H1 (cell line): ENCODE measurements at regions not wholly inside any gene's neighbourhood (a gene's known extent, or its start where the extent isn't known, plus 50 kb on each side); places are given as distances from the start of the nearest gene placed in this dataset.

Source experiments
- CTCF ChIA-PET: fragments of 300-600 bp; sonication (Branson Sonifier 250); formaldehyde crosslinking; loops from one replicate; lab custom pipeline; 2021; ENCODE audit not compliant: partially characterized antibody; lab: Charles Lee
- POLR2A ChIA-PET: fragments of 300-600 bp; sonication (Branson Sonifier 250); formaldehyde crosslinking; loops from one replicate; lab custom pipeline; 2021; ENCODE audit warnings: inconsistent platforms; ENCODE audit not compliant: partially characterized antibody; lab: Charles Lee
- DNase-seq, 2 experiments: peaks; one replicate each; pipeline versions ENCODE4 v3.0.0 to v3.0.0-alpha.2; 2010 to 2022; ENCODE audit warnings: low spot score in 2 of 2, low read depth in 1 of 2, mixed read lengths in 1 of 2
- FAIRE-seq: peaks from 2 replicates; lab custom pipeline; 2011; peaks lifted over from hg19 to GRCh38; lab: Jason Lieb, UNC
- H2AFZ ChIP-seq: 2 replicates; pipeline ENCODE4 v1.8.1; 2012; ENCODE audit warnings: low read length, inconsistent platforms
- H2AK5ac ChIP-seq: 2 replicates; pipeline ENCODE4 v1.6.1; 2013; ENCODE audit warnings: low read depth, low read length
- H2BK120ac ChIP-seq: replicated peaks from 2 replicates; pipeline ENCODE3; 2013; ENCODE audit warnings: low read depth, low read length, inconsistent platforms
- H2BK12ac ChIP-seq: 2 replicates; pipeline ENCODE4 v1.6.1; 2013; ENCODE audit warnings: low read depth, low read length
- H2BK15ac ChIP-seq: 2 replicates; pipeline ENCODE4 v1.6.1; 2013; ENCODE audit warnings: low read length
- H2BK20ac ChIP-seq: 2 replicates; pipeline ENCODE4 v1.6.1; 2013; ENCODE audit warnings: low read length
- H2BK5ac ChIP-seq: 2 replicates; pipeline ENCODE4 v1.6.1; 2013; ENCODE audit warnings: low read depth, low read length
- H3K14ac ChIP-seq: 2 replicates; pipeline ENCODE4 v1.6.1; 2013; ENCODE audit warnings: inconsistent platforms; ENCODE audit not compliant: insufficient read length
- H3K18ac ChIP-seq: 2 replicates; pipeline ENCODE4 v1.6.1; 2013; ENCODE audit warnings: low read length; ENCODE audit errors: extremely low read depth
- H3K23ac ChIP-seq: 2 replicates; pipeline ENCODE4 v1.6.1; 2013; ENCODE audit warnings: inconsistent platforms; ENCODE audit not compliant: insufficient read length
- H3K23me2 ChIP-seq: 2 replicates; pipeline ENCODE4 v1.6.1; 2013; ENCODE audit warnings: low read depth, low read length
- H3K27ac ChIP-seq: 2 replicates; pipeline ENCODE4 v1.6.1; 2011; ENCODE audit warnings: low read depth, low read length, inconsistent platforms
- H3K27me3 ChIP-seq, 4 experiments: replicated peaks in 1 of 4; 1 replicate in 1 of 4; 2 replicates in 3 of 4; pipeline versions ENCODE4 v1.6.1 to v1.8.1; 2011 to 2013; ENCODE audit warnings: low read length in 3 of 4, mild to moderate bottlenecking in 3 of 4, inconsistent platforms in 2 of 4, mixed read lengths in 2 of 4, moderate library complexity in 1 of 4; ENCODE audit not compliant: control insufficient read depth in 3 of 4, insufficient read depth in 3 of 4; ENCODE audit errors: extremely low read depth in 1 of 4
- H3K36me3 ChIP-seq, 4 experiments: 2 replicates each; pipeline versions ENCODE4 v1.6.1 to v1.8.1; 2011 to 2013; ENCODE audit warnings: mild to moderate bottlenecking in 4 of 4, low read length in 3 of 4, moderate library complexity in 2 of 4, control low read depth in 1 of 4, inconsistent platforms in 1 of 4; ENCODE audit not compliant: insufficient read depth in 4 of 4, control insufficient read depth in 2 of 4
- H3K4ac ChIP-seq: replicated peaks from 2 replicates; pipeline ENCODE3; 2013; ENCODE audit warnings: low read length, low read depth, mixed read lengths, inconsistent platforms; ENCODE audit not compliant: insufficient read length
- H3K4me1 ChIP-seq, 4 experiments: replicated peaks in 1 of 4; 1 replicate in 1 of 4; 2 replicates in 3 of 4; pipeline versions ENCODE4 v1.6.1 to v1.8.1; 2011 to 2013; ENCODE audit warnings: low read length in 3 of 4, inconsistent platforms in 2 of 4, mixed read lengths in 1 of 4; ENCODE audit not compliant: insufficient read depth in 4 of 4, control insufficient read depth in 3 of 4
- H3K4me2 ChIP-seq, 2 experiments: 2 replicates each; pipeline versions ENCODE4 v1.6.1 to v1.8.1; 2011 to 2013; ENCODE audit warnings: low read depth in 2 of 2, low read length in 2 of 2, control low read depth in 1 of 2, inconsistent platforms in 1 of 2, mild to moderate bottlenecking in 1 of 2; ENCODE audit not compliant: insufficient read depth in 1 of 2
- H3K4me3 ChIP-seq, 4 experiments: fragments of 200-600, 300-600 bp in 1 of 4; sonication (generic), shearing (Covaris generic), sonication (Bioruptor Twin) in 1 of 4; 2 replicates each; pipeline versions ENCODE4 v1.5.1 to v1.8.1; 2011 to 2016; ENCODE audit warnings: low read length in 4 of 4, low read depth in 3 of 4, control low read depth in 2 of 4, inconsistent platforms in 2 of 4, mild to moderate bottlenecking in 2 of 4, mixed read lengths in 1 of 4, moderate library complexity in 1 of 4; ENCODE audit not compliant: insufficient read depth in 2 of 4; ENCODE audit errors: extremely low read depth in 1 of 4
- H3K56ac ChIP-seq: replicated peaks from 2 replicates; pipeline ENCODE3; 2013; ENCODE audit warnings: low read depth, mild to moderate bottlenecking, mixed read lengths, low read length, inconsistent platforms; ENCODE audit not compliant: insufficient read length
- H3K79me1 ChIP-seq: 2 replicates; pipeline ENCODE4 v1.6.1; 2013; ENCODE audit warnings: low read depth, low read length, control low read depth
- H3K79me2 ChIP-seq, 2 experiments: 2 replicates each; pipeline versions ENCODE4 v1.6.1 to v1.8.1; 2012 to 2013; ENCODE audit warnings: low read length in 2 of 2, mild to moderate bottlenecking in 2 of 2, inconsistent platforms in 1 of 2; ENCODE audit not compliant: insufficient read depth in 2 of 2, control insufficient read depth in 1 of 2
- H3K9ac ChIP-seq, 4 experiments: replicated peaks in 1 of 4; 1 replicate in 1 of 4; 2 replicates in 3 of 4; pipeline versions ENCODE4 v1.6.1 to v1.8.1; 2011 to 2013; ENCODE audit warnings: low read depth in 3 of 4, low read length in 3 of 4, control low read depth in 2 of 4, mild to moderate bottlenecking in 2 of 4, moderate library complexity in 2 of 4, inconsistent platforms in 1 of 4; ENCODE audit errors: extremely low read depth in 1 of 4
- H3K9me3 ChIP-seq, 2 experiments: 2 replicates each; pipeline versions ENCODE4 v1.6.1 to v1.8.1; 2012 to 2013; ENCODE audit warnings: mild to moderate bottlenecking in 2 of 2, moderate library complexity in 2 of 2, control low read depth in 1 of 2, inconsistent platforms in 1 of 2, low read depth in 1 of 2, low read length in 1 of 2, mixed read lengths in 1 of 2; ENCODE audit not compliant: insufficient read depth in 2 of 2
- H4K20me1 ChIP-seq, 2 experiments: replicated peaks in 1 of 2; 2 replicates each; pipeline versions ENCODE3 to v1.8.1; 2011 to 2013; ENCODE audit warnings: inconsistent platforms in 2 of 2, low read length in 2 of 2, mild to moderate bottlenecking in 1 of 2; ENCODE audit not compliant: insufficient read depth in 2 of 2, control insufficient read depth in 1 of 2
- H4K5ac ChIP-seq: 2 replicates; pipeline ENCODE4 v1.6.1; 2013; ENCODE audit warnings: low read length, low read depth, mixed read lengths, inconsistent platforms; ENCODE audit not compliant: insufficient read length
- H4K8ac ChIP-seq: 2 replicates; pipeline ENCODE4 v1.8.0; 2013; ENCODE audit warnings: mild to moderate bottlenecking, moderate library complexity, low read length, inconsistent platforms; ENCODE audit not compliant: insufficient read depth; ENCODE audit errors: extremely low read depth
- H4K91ac ChIP-seq: replicated peaks from 2 replicates; pipeline ENCODE3; 2013; ENCODE audit warnings: low read length, mixed read lengths, inconsistent platforms; ENCODE audit not compliant: insufficient read length
- JUN ChIP-seq: IDR thresholded peaks from 2 replicates; pipeline ENCODE4 v1.6.1; 2011; ENCODE audit warnings: low read depth, mild to moderate bottlenecking, improper control_type of control experiment, low read length
- RAD21 ChIP-seq, 2 experiments: IDR thresholded peaks in 1 of 2; conservative IDR thresholded peaks in 1 of 2; 2 replicates each; pipeline ENCODE4 v1.6.1; 2011; ENCODE audit warnings: low read depth in 2 of 2, low read length in 2 of 2, improper control_type of control experiment in 1 of 2, inconsistent platforms in 1 of 2, mild to moderate bottlenecking in 1 of 2, moderate library complexity in 1 of 2
- RXRA ChIP-seq: IDR thresholded peaks from 2 replicates; pipeline ENCODE4 v1.6.1; 2011; ENCODE audit warnings: low read depth, mild to moderate bottlenecking, low read length, moderate library complexity; ENCODE audit not compliant: insufficient read depth
- SUZ12 ChIP-seq: fragments of 200-600 bp; sonication (generic); IDR thresholded peaks from 2 replicates; pipeline ENCODE4 v1.6.1; 2012; ENCODE audit warnings: mild to moderate bottlenecking, inconsistent platforms, low read length, moderate library complexity, mixed read lengths
- WGBS, 2 experiments: shearing (Covaris generic) in 1 of 2; methylation state at CpG; one replicate each; pipeline versions ENCODE4 v1.1.6 to v1.1.7; 2013 to 2015; ENCODE audit warnings: low lambda C conversion rate in 2 of 2, mixed read lengths in 2 of 2, inconsistent platforms in 1 of 2, low coverage in 1 of 2, missing lambda C conversion rate in 1 of 2; ENCODE audit not compliant: insufficient replicate concordance in 2 of 2, insufficient coverage in 1 of 2, insufficient read length in 1 of 2; ENCODE audit errors: extremely low coverage in 1 of 2, missing lambda C conversion rate in 1 of 2; 5-methylcytosine and 5-hydroxymethylcytosine counted together
- TF ChIP-seq, protein P1 (sequence below), 3 experiments: IDR thresholded peaks; 1 replicate in 2 of 3; 2 replicates in 1 of 3; pipeline versions ENCODE4 v1.5.1 to v1.6.1; 2011; ENCODE audit warnings: low read length in 3 of 3, mild to moderate bottlenecking in 3 of 3, inconsistent platforms in 2 of 3, low read depth in 1 of 3, moderate library complexity in 1 of 3; ENCODE audit not compliant: insufficient read depth in 1 of 3; ENCODE audit errors: control extremely low read depth in 1 of 3

- peaks cover 15 to 19% of the 10 kb centered on the region in 2 experiments for H3K9me3 ChIP-seq
- no peak overlapping the region for H3K4ac ChIP-seq
- H2BK15ac ChIP-seq: no peak overlapping the region
- no peak overlapping the region for H3K23ac ChIP-seq
- H3K23me2 ChIP-seq: peaks cover 2% of the 10 kb centered on the region; the same call in 1 of the 2 replicates
- no peak overlapping the region for H3K27ac ChIP-seq
- H4K5ac ChIP-seq: no peak overlapping the region
- H3K4me3 ChIP-seq: no peak overlapping the region
- no peak overlapping the region for H3K14ac ChIP-seq
- FAIRE-seq (no peak), DNase-seq (no peak)
- H4K91ac ChIP-seq: no peak overlapping the region
- peaks cover 0 to 3% (median 0%) of the 10 kb centered on the region in 4 experiments; a peak in 1 of 8 replicates for H3K36me3 ChIP-seq
- H3K27me3 ChIP-seq: no peaks in the 10 kb centered on the region
- no peak overlapping the region for H2AFZ ChIP-seq
- no peak overlapping the region for H3K18ac ChIP-seq
- CTCF ChIA-PET: interaction anchor here (0.5 to 1.1 kb wide), 4 partner anchors 201 to 544 kb away, joined by 3 to 4 read pairs (median 3); no protein-coding TSS in a partner anchor
- no peak overlapping the region for H2BK5ac ChIP-seq
- H4K8ac ChIP-seq: no peak overlapping the region
- H3K79me2 ChIP-seq: no peaks in the 10 kb centered on the region
- POLR2A ChIA-PET: no interaction called here
- H2BK12ac ChIP-seq: no peak overlapping the region
- no peak overlapping the region for H3K9ac ChIP-seq
- H3K4me2 ChIP-seq: no peak overlapping the region
- no peak overlapping the region for H2BK120ac ChIP-seq
- no peak overlapping the region for H3K56ac ChIP-seq
- 83% methylated on average over 1 of the region's 1 CpG; no CpG with 5 or more reads in 1 of the 2 experiments for WGBS, 2 experiments
- H2AK5ac ChIP-seq: no peak overlapping the region
- no peak overlapping the region for H2BK20ac ChIP-seq
- no peaks in the 10 kb centered on the region for H4K20me1 ChIP-seq
- H3K79me1 ChIP-seq: no peaks in the 10 kb centered on the region
- TF ChIP-seq RAD21 (IDR thresholded peaks at IDR 0.05 in 1 of 2, conservative IDR thresholded peaks at IDR 0.05 in 1 of 2; ENCODE audit: low read depth in 2 of 2, low read length in 2 of 2) (peak; percentile 81 to 87), JUN (no peak), SUZ12 (no peak), RXRA (no peak)
- TF ChIP-seq, protein P1, sequence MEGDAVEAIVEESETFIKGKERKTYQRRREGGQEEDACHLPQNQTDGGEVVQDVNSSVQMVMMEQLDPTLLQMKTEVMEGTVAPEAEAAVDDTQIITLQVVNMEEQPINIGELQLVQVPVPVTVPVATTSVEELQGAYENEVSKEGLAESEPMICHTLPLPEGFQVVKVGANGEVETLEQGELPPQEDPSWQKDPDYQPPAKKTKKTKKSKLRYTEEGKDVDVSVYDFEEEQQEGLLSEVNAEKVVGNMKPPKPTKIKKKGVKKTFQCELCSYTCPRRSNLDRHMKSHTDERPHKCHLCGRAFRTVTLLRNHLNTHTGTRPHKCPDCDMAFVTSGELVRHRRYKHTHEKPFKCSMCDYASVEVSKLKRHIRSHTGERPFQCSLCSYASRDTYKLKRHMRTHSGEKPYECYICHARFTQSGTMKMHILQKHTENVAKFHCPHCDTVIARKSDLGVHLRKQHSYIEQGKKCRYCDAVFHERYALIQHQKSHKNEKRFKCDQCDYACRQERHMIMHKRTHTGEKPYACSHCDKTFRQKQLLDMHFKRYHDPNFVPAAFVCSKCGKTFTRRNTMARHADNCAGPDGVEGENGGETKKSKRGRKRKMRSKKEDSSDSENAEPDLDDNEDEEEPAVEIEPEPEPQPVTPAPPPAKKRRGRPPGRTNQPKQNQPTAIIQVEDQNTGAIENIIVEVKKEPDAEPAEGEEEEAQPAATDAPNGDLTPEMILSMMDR (IDR thresholded peaks at IDR 0.05; ENCODE audit: control extremely low read depth in 1 of 3, insufficient read depth in 1 of 3, low read depth in 1 of 3, low read length in 3 of 3): peak in 2 of 3 experiments; percentile 53 to 54; a peak in 3 of 4 replicates
- TF ChIP-seq, all 59 proteins: peak for 2
- no peaks in the 10 kb centered on the region for H3K4me1 ChIP-seq
Measured at GRCh38 chr4:127188847-127189246, 443.9 kb upstream of the INTU start.
